ENCODE measurements at regions not wholly inside any gene's neighbourhood (a gene's known extent, or its start where the extent isn't known, plus 50 kb on each side); places are given as distances from the start of the nearest gene placed in this dataset.

GRCh38 chr14:30786701-30787100 lies 87.7 kb upstream of the COCH start:
- Histone ChIP-seq H3K27me3 (no peaks in the 10 kb centered on the region), H3K4me3 (no peak overlapping the region), H3K9me3 (peaks cover 0 to 3% (median 0%) of the 10 kb centered on the region in 4 donors), H3K4me1 (no peaks in the 10 kb centered on the region), H3K36me3 (no peaks in the 10 kb centered on the region), H3K27ac (no peak overlapping the region)
- intact Hi-C loops (cut with DNase I; ENCODE audit: low total_unique reads): no loop called here
- no peak for DNase-seq
- 77 to 84% (median 83%) methylated on average over 5 of the region's 5 CpGs for WGBS, 5 donors
- TF ChIP-seq POLR2AphosphoS5 (IDR thresholded peaks at IDR 0.05) (no peak), POLR2A (IDR thresholded peaks at IDR 0.05) (no peak), CTCF (IDR thresholded peaks at IDR 0.05) (no peak), EP300 (IDR thresholded peaks at IDR 0.05) (no peak)

- 81 to 91% (median 87%) methylated on average over 3 of the region's 3 CpGs for WGBS, 5 donors
- Histone ChIP-seq H3K4me1 (no peaks in the 10 kb centered on the region), H3K27me3 (no peaks in the 10 kb centered on the region), H3K4me3 (no peak overlapping the region), H3K9me3 (peaks cover 0 to 5% (median 2%) of the 10 kb centered on the region in 4 donors), H3K36me3 (no peaks in the 10 kb centered on the region), H3K27ac (no peak overlapping the region)
- no peak for DNase-seq
- TF ChIP-seq EP300 (IDR thresholded peaks at IDR 0.05) (no peak), POLR2A (IDR thresholded peaks at IDR 0.05) (no peak), POLR2AphosphoS5 (IDR thresholded peaks at IDR 0.05) (no peak), CTCF (IDR thresholded peaks at IDR 0.05) (no peak)
- intact Hi-C loops (cut with DNase I; ENCODE audit: low total_unique reads): no loop called here
Measured at GRCh38 chr14:30790827-30791226, 83.5 kb upstream of the COCH start.

DNA sequence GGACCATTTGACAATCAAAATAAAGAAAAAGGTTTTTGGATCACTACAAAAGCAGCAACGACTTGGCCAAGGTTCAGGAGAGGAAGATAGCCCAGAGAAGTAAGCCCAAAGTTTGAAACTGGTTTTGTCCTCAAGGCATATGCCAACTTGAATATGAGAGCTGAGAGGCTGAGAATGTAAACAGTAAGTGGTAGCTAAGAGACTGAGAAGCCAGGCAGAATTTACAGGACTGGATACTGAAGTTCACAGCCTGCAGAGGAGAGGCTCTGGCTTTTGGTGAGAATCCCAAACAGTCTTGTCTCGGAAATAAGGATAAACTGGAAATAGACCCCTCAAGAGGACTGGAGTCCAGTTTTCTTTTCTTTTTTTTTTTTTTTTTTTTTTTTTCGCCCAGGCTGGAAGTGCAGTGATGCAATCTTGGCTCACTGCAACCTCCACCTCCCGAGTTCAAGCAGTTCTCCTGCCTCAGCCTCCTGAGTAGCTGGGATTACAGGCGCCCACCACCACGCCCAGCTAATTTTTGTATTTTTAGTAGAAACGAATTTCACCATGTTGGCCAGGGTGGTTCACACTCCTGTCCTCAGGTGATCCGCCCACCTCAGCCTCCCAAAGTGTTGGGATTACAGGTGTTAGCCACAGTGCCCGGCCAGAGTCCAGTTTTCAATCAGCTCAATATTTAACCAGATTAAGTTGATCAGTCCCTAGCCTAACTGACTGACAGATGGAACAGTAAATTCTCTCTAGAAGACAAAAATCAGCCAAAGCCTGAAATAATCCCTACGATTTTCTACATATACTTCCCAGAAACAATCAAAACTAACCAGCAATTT lies 82.6 kb upstream of the COCH start:
- Histone ChIP-seq H3K9me3 (peaks cover 0 to 5% (median 2%) of the 10 kb centered on the region in 4 donors), H3K27ac (no peak overlapping the region), H3K4me3 (no peak overlapping the region), H3K36me3 (no peaks in the 10 kb centered on the region), H3K27me3 (no peaks in the 10 kb centered on the region), H3K4me1 (no peaks in the 10 kb centered on the region)
- DNase-seq: no peak
- intact Hi-C loops (cut with DNase I; ENCODE audit: low total_unique reads): no loop called here
- 76 to 84% (median 80%) methylated on average over 9 to 10 of the region's 10 CpGs for WGBS, 5 donors
- TF ChIP-seq POLR2A (IDR thresholded peaks at IDR 0.05) (no peak), EP300 (IDR thresholded peaks at IDR 0.05) (no peak), CTCF (IDR thresholded peaks at IDR 0.05) (no peak), POLR2AphosphoS5 (IDR thresholded peaks at IDR 0.05) (no peak)

DNA sequence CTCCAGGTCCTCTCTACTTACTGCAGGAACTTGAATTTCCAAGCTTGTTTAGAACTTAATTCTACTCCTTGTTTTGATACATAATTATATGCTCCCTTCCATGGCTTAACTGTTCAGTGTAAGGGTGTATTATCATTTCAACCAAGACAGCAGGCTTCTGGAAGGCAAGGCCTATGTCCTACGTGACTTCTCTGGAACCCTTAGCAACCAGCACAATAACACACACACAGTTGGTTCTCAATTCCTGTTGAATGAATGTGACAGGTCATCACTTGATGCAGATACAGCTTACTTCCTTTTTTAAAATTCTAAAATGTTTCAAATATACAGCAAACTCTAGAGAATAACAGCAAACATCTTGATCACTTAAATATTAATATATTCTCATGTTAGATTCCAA lies 77.7 kb upstream of the COCH start:
- Histone ChIP-seq H3K27me3 (no peaks in the 10 kb centered on the region), H3K36me3 (no peaks in the 10 kb centered on the region), H3K4me3 (no peak overlapping the region), H3K9me3 (peaks cover 0 to 5% (median 0%) of the 10 kb centered on the region in 4 donors), H3K4me1 (no peaks in the 10 kb centered on the region), H3K27ac (no peak overlapping the region)
- intact Hi-C loops (cut with DNase I; ENCODE audit: low total_unique reads): no loop called here
- 42 to 72% (median 56%) methylated on average over 1 of the region's 1 CpG for WGBS, 5 donors
- TF ChIP-seq CTCF (IDR thresholded peaks at IDR 0.05): no peak
- TF ChIP-seq EP300 (IDR thresholded peaks at IDR 0.05): no peak
- no peak for TF ChIP-seq POLR2A (IDR thresholded peaks at IDR 0.05)
- TF ChIP-seq POLR2AphosphoS5 (IDR thresholded peaks at IDR 0.05): no peak
- no peak for DNase-seq
